ENCODE measurements at regions not wholly inside any gene's neighbourhood (a gene's known extent, or its start where the extent isn't known, plus 50 kb on each side); places are given as distances from the start of the nearest gene placed in this dataset.
A peak's percentile ranks its signal among the peaks of the same experiment; 100 is the strongest.

- no peak for FAIRE-seq
These were observed 348.4 kb downstream of the BCAT1 start for GRCh38 chr12:24600551-24600950.

- no peak for FAIRE-seq
These were observed 349.2 kb downstream of the BCAT1 start for GRCh38 chr12:24599736-24600135.

GRCh38 chr12:24597580-24597979 is 351.3 kb downstream of the BCAT1 start:
- FAIRE-seq, result no peak

- peak; percentile 66 for FAIRE-seq
These were observed 352.0 kb downstream of the BCAT1 start for GRCh38 chr12:24596768-24597388.

GRCh38 chr12:24595652-24596235 is 353.2 kb downstream of the BCAT1 start:
- no peak for FAIRE-seq

DNA sequence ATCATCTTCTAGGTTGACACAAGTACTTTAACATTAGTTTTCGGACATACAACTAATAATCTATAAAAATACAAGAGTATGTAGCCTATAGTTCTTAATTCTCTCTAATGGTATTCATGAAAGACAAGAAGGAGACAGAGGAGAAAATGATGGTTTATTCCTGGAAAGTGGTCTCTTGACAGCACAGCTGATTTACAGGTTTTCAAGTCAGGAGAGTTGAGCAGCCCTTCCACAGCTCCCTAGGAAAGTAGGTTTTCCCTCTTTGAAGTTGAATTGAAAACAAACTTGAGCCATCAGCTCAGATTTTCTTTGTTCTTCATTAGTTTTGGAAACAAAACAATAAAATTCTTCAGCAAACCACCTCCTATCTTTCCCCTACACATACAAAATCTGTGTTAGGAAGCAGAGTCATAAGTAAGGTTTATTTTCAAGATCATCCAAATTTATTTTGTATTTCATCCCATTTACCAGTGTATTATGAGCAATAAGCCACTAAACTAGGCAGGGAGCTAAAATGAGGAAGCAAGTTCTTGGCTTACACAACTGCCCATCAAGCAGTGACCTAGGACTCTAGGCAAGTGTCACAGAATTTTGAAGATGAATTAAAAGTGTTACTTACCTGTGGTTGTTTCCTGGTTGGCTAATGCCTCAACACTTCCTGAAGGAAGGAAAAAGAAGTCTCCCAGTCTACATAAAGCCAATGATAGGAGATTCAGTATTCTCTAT is 357.0 kb downstream of the BCAT1 start:
- no peak for FAIRE-seq

GRCh38 chr12:24591079-24591626 is 357.7 kb downstream of the BCAT1 start:
- no peak for FAIRE-seq

GRCh38 chr12:24586293-24586692 is 362.6 kb downstream of the BCAT1 start:
- no peak for FAIRE-seq

- FAIRE-seq, result no peak
These were observed 364.7 kb downstream of the BCAT1 start for GRCh38 chr12:24584032-24584675.

DNA sequence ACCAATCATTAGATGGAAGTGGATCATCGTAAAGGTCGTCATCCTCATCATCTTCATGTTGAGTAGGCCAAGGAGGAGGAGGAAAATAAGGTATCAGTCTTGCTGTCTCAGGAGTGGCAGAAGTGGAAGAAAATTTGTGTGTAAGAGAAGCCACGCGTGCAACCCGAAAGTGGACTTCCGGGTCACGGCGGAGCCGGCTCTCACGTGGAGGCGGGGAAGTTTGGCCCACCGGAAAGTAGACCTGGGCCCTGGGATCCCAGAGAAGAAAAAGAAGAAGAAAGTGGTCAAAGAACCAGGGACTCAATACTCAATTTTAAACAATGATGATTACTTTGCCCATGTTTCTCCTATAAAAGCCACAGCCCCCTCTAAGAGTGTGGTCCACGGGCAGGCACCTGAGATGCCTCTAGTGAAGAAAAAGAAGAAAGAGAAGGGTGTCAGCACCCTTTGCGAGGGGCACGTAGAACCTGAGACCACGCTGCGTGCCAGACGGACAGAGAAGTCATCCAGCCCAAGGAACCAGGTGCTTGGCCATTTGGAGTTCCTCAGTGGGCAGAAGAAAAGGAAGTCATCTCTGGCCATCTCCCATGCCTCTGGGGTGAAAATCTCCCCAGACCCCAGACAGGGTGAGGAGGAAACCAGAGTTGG is 365.8 kb downstream of the BCAT1 start:
- no peak for FAIRE-seq

GRCh38 chr12:24574538-24574937 is 374.4 kb downstream of the BCAT1 start:
- FAIRE-seq, result no peak

DNA sequence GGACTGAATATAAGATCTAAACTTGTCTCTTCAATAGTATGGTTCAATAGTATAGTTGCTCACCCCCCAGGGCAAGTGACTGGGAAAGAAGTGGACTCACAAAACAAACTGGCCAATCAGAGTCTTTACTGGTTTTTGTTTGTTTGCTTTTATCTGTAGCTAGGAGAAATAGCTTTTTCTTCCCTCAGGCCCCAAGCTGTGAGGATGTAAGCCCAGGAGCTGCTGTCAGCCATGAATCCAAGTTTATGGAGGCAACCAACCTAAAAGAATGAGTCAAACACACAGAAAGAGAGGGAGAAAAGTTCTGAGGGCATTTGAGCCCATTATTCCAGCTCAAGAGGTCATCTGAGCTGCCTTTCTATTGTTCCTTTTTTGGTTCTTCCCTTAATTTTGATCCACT is 375.3 kb downstream of the BCAT1 start:
- FAIRE-seq, result no peak

- FAIRE-seq, result no peak
These were observed 383.6 kb downstream of the BCAT1 start for GRCh38 chr12:24565300-24565699.

- FAIRE-seq, result no peak
These were observed 386.0 kb downstream of the BCAT1 start for GRCh38 chr12:24562771-24563431.

DNA sequence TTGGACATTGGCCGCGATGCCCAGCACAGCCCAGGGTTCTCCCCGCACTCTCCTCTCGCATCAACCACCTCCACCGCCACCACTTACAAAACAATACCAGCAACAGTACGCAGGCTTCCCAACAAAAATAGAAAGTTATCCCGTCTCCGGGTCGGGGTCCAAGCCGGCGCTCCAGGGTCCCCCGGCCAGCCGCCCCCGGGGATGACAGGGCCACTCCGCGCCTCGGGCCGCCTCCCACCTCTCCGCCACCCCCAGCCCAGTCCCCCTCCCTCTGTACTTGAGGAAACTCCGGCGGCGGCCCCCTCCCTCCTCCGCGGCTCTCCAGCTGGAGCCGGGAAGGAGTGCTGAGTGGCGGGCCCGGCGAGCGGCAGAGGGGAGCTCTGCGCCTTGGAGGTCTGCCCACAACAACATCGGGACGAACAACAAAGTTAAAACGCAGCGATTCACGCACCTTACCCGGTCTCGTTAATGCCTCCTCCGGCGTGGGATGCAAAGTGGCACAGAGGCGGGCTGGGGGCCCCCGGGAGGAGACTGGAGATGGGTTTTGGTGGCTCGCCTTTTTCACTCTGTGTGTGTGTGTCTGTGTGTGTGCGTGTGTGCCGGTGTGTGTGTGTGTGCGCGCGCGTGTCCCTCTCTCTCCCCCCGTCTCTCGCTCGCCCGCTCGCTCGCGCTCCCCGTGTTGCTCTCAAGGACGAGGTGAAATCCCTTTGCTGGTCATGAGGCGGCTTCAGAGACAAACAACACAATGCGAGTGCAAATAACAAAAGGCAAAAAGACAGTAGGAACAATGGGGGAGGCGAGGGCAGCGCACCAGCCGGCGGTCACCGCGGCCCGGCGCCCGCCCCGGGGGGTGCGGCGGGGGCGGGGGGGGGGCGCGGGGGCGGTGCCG is 386.8 kb downstream of the BCAT1 start:
- no peak for FAIRE-seq

DNA sequence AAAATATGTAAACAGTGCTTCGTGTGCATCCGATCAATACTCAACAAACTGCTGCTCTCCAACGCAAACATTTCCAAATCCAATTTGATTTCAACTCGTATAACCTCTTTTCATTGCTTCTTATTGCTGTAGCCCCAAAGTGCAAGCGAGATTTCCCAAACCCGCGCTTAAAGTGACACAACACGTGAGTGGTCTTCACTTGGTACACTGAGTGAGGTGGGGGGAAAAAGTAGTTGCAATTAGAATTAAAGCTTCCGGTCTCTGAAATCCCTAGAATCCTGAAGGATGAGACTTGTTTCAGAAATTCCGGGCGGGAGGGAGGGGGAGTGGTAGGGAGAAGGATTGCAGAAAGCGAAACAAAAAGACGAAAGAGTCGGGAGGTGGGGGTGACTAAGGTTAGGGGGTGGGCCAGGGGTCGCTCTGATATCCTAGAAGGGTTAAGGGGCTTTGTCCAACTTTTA is 387.5 kb downstream of the BCAT1 start:
- FAIRE-seq, result no peak

DNA sequence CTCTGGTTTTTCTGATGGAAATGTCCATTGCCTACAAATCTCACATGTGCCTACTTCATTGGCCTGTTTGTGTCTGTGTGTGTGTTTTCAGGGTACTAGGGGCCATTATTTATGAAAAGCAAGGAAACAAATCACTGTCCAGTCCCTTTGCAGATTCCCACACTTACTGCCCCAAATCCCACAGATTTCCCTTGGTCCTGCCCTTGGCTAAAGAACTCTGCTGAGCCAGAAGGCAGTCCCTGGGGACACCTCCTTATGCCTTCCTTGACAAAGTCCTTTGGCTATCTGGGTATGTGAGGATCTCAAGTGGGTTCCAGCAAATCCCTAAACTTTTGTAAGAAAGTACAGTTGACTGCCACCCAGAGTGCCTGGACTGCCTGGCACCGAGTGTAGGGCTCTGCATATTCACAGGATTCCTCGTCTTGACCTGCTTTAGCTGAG is 388.1 kb downstream of the BCAT1 start:
- FAIRE-seq, result no peak

DNA sequence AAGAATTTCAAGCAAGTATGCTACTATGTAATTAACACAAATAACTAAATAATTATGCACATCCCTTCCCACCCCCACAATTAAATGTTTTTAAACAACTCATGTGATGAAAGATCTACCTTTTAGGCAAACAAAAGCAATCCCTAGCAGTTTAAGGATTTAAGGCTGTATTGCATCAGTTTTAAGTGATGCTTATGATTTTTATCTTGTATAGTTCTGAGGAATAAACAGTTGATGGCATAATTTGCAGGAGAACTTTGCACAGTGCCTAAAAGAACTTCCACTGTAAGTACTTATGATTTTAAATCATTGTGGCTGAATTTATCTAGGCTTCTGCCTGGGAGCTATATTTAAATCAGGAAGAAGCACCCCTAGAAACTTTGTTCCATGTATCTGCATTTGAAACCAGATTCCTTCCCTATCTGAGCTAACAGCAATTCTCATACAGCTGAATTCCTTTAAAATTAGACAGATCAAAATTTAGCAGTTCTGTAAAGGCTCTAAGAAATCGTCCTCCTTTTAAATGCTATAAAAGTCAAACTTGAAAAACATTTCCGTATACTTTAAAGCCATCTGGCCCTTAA is 388.6 kb downstream of the BCAT1 start:
- no peak for FAIRE-seq

DNA sequence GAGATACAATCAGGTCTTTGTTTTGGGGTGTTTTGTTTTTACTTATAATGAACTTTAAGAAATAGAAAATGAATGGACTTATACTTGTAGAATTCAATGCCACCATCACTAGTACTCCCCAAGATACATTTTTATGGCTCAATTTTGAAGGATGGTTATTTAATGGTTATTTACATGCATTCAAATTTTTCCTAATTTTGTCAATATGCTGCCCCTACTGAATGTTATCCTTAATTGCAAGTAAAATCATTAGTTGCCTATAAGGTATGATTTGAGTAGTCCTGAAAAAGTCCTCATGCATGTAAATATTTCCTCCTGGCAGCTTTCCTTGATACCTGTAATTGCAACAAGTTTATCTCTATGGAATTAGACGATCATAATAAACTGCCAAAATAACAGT is 391.2 kb downstream of the BCAT1 start:
- no peak for FAIRE-seq

DNA sequence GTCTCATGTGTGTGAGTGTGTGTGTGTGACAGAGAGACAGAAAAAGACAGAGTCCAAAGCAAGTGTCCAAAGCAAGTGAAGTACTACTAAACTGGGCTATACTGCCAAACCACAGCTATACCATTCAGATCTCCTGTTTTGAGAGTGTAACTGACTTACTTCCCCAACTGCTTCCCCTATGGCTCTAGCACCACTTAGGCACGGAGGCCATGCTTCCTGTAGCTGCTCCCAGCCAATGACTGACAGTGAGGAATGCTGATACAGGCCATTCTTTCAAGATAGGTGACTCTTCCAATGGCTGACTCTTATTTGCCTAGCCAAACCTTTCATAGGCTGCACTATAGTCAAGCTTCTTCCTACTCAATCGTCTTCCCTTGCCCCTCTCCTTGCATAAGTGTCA is 393.2 kb downstream of the BCAT1 start:
- no peak for FAIRE-seq
